SJCRH30 (cell line): ENCODE measurements at regions not wholly inside any gene's neighbourhood (a gene's known extent, or its start where the extent isn't known, plus 50 kb on each side); places are given as distances from the start of the nearest gene placed in this dataset.
"Not testable (repeated sequence)": the region's sequence is repeated elsewhere in the genome, so short reads cannot be mapped to it uniquely, and the experiment has no call there.

Experiments used
- DNase-seq, 2 experiments: peaks; one replicate each; pipeline ENCODE4 v3.0.0-alpha.2; 2015 to 2020
- H3K27ac ChIP-seq: fragments of 250-450 bp; sonication (Bioruptor Pico); 2 replicates; pipeline ENCODE4 v1.5.1; 2020; ENCODE audit warnings: mild to moderate bottlenecking, moderate library complexity
- H3K27me3 ChIP-seq: fragments of 250-450 bp; sonication (Bioruptor Pico); 2 replicates; pipeline ENCODE4 v1.5.1; 2020; ENCODE audit warnings: mild to moderate bottlenecking, moderate library complexity
- H3K36me3 ChIP-seq: fragments of 250-450 bp; sonication (Bioruptor Pico); 2 replicates; pipeline ENCODE4 v1.5.1; 2020; ENCODE audit warnings: mild to moderate bottlenecking, moderate library complexity
- H3K4me1 ChIP-seq: fragments of 250-450 bp; sonication (Bioruptor Pico); 2 replicates; pipeline ENCODE4 v1.5.1; 2020; ENCODE audit warnings: mild to moderate bottlenecking, moderate library complexity
- H3K4me3 ChIP-seq: fragments of 250-450 bp; sonication (Bioruptor Pico); 2 replicates; pipeline ENCODE4 v1.5.1; 2020; ENCODE audit warnings: mild to moderate bottlenecking, moderate library complexity
- H3K9me3 ChIP-seq: fragments of 250-450 bp; sonication (Bioruptor Pico); replicated peaks from 2 replicates; pipeline ENCODE4 v1.5.1; 2020; ENCODE audit warnings: mild to moderate bottlenecking, moderate library complexity

DNA sequence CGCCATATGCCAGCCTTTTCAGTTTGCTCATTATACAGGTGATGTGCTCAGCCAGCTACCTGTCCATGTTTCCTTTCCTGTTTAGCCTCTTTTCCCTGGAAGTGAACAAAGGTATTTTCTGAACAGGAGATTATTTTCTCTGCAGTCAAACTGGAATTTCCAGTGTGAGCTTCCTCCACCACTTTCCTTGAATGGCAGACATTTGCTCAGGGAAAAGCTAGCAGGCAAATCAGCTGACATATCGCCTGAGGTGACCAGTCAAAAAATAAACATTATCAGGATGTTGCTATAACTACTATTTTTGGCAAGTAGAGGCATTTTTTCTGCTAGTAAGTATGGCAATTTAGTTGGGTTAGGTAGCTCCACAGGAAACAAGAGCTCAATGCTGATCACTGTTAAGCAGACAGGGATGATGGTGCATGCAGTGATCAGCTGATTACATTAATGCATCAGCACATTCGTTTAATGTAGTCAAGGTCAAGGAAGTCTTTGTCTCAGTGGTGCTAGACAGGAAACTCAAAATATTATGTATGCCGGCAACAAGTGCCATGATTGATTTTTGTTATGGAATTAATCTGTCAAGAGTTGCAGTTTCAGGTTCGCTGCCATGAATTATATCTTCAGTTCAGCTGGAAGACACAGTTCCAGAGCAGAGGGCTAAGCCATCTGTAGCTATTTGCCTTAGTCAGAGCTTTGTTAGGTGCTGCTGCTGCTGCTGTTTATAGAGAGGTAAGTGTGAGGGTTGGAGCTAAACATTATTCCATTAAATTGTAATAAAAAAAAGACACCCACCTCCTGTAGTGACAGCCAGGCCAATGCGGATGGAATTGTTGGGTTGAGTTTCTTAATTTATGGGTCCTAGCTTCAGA is 179.7 kb upstream of the ST6GALNAC5 start:
- peaks cover 5% of the 10 kb centered on the region for H3K4me1 ChIP-seq
- H3K27ac ChIP-seq: no peak overlapping the region
- no peak overlapping the region for H3K4me3 ChIP-seq
- no peaks in the 10 kb centered on the region; the same call in 1 of the 2 replicates for H3K9me3 ChIP-seq
- no peak for DNase-seq
- H3K27me3 ChIP-seq: no peaks in the 10 kb centered on the region
- no peaks in the 10 kb centered on the region for H3K36me3 ChIP-seq

DNA sequence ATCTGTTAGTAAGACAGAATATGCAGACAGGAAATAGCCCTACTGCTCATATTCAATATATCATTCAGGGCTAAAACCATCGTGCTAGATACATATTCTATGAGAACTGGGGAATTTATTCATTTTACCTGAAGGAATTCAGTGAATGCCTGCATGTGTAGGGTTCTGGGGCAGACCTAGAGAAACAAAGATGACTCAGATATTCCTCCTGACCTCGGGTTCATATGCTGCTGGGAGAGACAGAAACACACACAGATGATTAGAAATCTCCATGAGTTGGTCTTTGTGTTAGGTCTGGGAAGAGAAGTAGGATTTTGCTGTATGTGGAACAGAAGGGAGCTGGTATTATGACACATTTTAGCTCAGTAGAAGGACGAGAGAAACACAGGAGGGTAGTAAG is 176.5 kb upstream of the ST6GALNAC5 start:
- no peak overlapping the region for H3K4me3 ChIP-seq
- peaks cover 5% of the 10 kb centered on the region for H3K4me1 ChIP-seq
- no peaks in the 10 kb centered on the region for H3K36me3 ChIP-seq
- no peaks in the 10 kb centered on the region; the same call in 1 of the 2 replicates for H3K9me3 ChIP-seq
- no peaks in the 10 kb centered on the region for H3K27me3 ChIP-seq
- DNase-seq: no peak
- no peak overlapping the region for H3K27ac ChIP-seq

DNA sequence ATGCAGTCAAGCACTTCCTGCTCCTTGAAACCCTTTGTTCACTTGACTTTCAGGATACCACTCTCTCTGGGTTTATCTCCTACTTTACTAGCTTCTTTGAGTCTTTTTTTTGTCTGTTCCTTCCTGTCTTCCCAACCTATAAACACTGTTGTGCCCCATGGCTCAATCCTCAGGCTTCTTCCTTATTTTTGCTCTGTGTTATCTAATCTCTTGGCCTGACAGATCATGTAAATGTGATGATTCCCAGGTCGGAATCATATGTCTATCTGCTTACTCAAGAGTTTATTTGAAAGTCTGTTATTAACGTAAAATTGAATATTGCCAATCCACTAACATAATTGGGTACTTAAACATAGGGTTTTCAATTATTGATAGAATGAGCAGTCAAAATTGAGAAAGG is 171.7 kb upstream of the ST6GALNAC5 start:
- Histone ChIP-seq H3K9me3 (peaks cover 3% of the 10 kb centered on the region; the same call in 1 of the 2 replicates), H3K4me3 (no peak overlapping the region), H3K27me3 (no peaks in the 10 kb centered on the region), H3K4me1 (peaks cover 8% of the 10 kb centered on the region), H3K27ac (no peak overlapping the region), H3K36me3 (no peaks in the 10 kb centered on the region)
- DNase-seq: no peak

DNA sequence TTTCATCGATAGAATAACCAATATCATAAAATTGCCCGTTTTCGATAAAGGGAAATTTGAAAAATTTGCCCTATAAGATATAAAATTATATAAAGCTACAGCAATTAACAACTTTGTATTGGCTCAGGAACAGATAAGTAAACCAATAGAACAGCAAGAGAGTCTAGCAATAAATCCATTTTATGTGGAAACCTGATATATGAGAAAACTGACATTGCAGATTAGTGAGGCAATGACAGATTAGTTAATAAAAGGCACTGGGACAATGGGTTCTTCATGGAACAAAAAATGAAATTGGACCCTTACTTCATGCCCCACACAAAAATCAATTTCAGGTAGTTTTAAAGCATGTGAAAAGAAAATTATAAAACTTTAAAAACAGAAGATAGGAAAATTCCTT is 169.9 kb upstream of the ST6GALNAC5 start:
- no peak overlapping the region for H3K4me3 ChIP-seq
- no peak overlapping the region for H3K27ac ChIP-seq
- no peak for DNase-seq
- H3K36me3 ChIP-seq: no peaks in the 10 kb centered on the region
- H3K4me1 ChIP-seq: 0 out of 2 replicates have a peak, but pooled peaks cover 2% of the 10 kb centered on the region
- peaks cover 3% of the 10 kb centered on the region; the same call in 1 of the 2 replicates for H3K9me3 ChIP-seq
- no peaks in the 10 kb centered on the region for H3K27me3 ChIP-seq

DNA sequence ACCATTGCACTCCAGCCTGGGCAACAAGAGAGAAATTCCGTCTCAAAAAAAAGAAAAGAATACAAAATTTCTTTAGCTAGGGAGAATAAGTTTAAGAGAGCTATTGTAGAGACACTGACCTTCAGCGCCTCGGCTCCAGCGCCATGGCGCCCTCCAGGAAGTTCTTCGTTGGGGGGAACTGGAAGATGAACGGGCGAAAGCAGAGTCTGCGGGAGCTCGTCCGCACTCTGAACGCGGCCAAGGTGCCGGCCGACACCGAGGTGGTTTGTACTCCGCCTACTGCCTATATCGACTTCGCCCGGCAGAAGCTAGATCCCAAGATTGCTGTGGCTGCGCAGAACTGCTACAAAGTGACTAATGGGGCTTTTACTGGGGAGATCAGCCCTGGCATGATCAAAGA is 167.6 kb upstream of the ST6GALNAC5 start:
- DNase-seq, H3K27me3 ChIP-seq, H3K36me3 ChIP-seq, H3K9me3 ChIP-seq, H3K4me1 ChIP-seq, H3K4me3 ChIP-seq, H3K27ac ChIP-seq: not testable (repeated sequence)

DNA sequence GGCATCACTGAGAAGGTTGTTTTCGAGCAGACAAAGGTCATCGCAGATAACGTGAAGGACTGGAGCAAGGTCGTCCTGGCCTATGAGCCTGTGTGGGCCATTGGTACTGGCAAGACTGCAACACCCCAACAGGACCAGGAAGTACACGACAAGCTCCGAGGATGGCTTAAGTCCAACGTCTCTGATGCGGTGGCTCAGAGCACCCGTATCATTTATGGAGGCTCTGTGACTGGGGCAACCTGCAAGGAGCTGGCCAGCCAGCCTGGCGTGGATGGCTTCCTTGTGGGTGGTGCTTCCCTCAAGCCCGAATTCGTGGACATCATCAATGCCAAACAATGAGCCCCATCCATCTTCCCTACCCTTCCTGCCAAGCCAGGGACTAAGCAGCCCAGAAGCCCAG is 167.1 kb upstream of the ST6GALNAC5 start:
- not testable (repeated sequence) for H3K4me1 ChIP-seq, H3K27me3 ChIP-seq, H3K4me3 ChIP-seq, DNase-seq, H3K36me3 ChIP-seq, H3K9me3 ChIP-seq, H3K27ac ChIP-seq

DNA sequence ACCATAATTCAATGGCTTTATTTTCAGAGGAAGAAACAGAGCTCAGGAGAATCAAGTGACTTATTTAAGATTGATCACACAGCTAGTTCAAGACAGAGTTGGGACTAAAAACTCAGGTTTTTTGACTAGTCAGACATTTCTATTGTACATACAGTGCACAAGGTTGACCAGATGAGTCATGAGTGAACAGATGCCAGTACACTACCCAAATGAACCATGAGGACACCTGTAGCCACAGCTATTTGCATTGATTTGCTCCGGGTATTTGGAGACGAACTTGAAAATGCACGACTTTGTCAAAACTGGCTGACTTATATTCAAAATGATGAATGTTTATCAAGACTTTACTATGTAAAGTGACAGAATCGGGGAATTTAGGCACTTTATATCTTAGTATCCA is 161.7 kb upstream of the ST6GALNAC5 start:
- Histone ChIP-seq H3K27me3 (no peaks in the 10 kb centered on the region), H3K36me3 (no peaks in the 10 kb centered on the region), H3K27ac (no peak overlapping the region), H3K4me1 (peaks cover 7% of the 10 kb centered on the region), H3K9me3 (no peaks in the 10 kb centered on the region), H3K4me3 (no peak overlapping the region)
- DNase-seq: peak; percentile 16 to 46

DNA sequence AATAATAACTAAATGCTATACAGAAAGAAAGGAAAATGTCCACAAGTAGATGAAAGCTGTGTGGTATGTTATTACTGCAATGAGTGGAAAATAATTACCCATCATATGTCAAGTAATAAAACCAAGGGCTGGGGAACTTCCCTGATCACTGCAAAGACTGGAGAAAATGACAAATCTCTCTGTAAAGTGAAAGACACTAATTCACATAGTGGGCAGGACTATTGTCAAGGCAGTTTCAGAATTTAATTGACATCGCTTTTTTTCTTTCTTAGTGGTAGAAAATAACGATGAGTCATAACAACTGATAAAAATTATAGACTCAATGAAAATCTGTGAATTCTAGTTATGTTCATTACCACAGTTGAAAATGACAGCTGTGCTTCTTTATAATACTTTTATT is 153.7 kb upstream of the ST6GALNAC5 start:
- Histone ChIP-seq H3K27me3 (no peaks in the 10 kb centered on the region), H3K27ac (no peak overlapping the region), H3K9me3 (no peaks in the 10 kb centered on the region), H3K36me3 (no peaks in the 10 kb centered on the region), H3K4me1 (no peaks in the 10 kb centered on the region), H3K4me3 (no peak overlapping the region)
- DNase-seq: no peak

DNA sequence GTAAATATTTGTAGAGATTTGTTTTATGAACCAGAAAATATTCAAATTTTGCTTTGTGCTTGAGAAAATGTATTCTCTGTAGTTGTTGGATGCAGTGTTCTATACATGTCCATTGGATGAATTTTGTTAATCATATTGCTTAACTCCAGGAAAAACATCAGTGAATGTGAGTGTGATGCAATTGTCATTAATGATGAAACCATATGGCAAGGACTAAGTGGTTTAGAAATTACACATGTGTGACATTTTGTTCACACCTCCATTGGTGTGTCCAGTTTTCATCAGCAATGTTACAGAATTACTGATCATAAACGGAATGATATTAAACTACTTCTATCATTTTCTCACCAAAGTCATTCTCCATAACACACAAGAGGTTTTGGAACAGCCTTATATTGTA is 151.8 kb upstream of the ST6GALNAC5 start:
- no peak for DNase-seq
- H3K27ac ChIP-seq: no peak overlapping the region
- H3K36me3 ChIP-seq: no peaks in the 10 kb centered on the region
- no peaks in the 10 kb centered on the region for H3K27me3 ChIP-seq
- H3K4me3 ChIP-seq: no peak overlapping the region
- H3K9me3 ChIP-seq: no peaks in the 10 kb centered on the region
- H3K4me1 ChIP-seq: no peaks in the 10 kb centered on the region

DNA sequence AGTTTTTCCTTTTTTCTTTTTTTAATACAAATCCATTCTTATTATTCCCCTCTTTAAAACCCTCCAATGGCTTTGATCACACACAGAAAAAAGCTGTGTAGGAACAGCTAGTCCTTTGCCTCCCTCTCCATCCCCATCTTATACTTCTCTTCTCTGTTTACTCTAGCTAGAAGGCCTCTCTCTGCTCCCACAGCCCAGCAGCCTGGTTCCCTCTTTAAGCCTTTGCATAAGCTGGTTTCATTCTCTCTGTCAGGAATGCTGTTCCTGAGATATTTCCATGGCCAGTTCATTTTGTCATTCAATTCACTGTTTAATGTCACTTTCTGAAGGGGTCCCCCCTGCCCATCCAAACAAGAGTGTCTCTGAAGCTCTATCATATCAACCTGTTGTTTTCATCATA is 143.3 kb upstream of the ST6GALNAC5 start:
- no peaks in the 10 kb centered on the region for H3K4me1 ChIP-seq
- H3K36me3 ChIP-seq: no peaks in the 10 kb centered on the region
- DNase-seq: no peak
- no peaks in the 10 kb centered on the region for H3K9me3 ChIP-seq
- no peak overlapping the region for H3K27ac ChIP-seq
- H3K27me3 ChIP-seq: no peaks in the 10 kb centered on the region
- H3K4me3 ChIP-seq: no peak overlapping the region

DNA sequence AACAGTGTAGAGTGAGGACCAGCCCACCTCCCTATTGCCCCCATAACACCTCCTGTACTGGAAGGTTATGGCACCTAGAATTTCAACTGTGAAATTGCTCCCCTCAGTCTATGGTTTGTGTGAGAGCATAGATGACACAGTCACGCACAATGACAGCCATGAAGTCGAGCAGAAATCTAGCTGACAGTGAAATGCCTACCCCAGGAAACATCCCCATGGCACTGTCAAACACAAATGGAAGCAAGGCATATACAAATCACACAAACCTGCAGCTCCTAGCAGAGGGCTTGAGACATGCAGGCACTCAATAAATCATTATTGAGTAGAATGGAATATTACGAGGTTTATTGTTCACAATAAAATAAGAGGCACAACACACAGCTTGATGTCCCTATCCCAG is 142.5 kb upstream of the ST6GALNAC5 start:
- no peaks in the 10 kb centered on the region for H3K9me3 ChIP-seq
- no peaks in the 10 kb centered on the region for H3K4me1 ChIP-seq
- DNase-seq: no peak
- H3K27ac ChIP-seq: no peak overlapping the region
- H3K36me3 ChIP-seq: no peaks in the 10 kb centered on the region
- H3K4me3 ChIP-seq: no peak overlapping the region
- H3K27me3 ChIP-seq: no peaks in the 10 kb centered on the region

DNA sequence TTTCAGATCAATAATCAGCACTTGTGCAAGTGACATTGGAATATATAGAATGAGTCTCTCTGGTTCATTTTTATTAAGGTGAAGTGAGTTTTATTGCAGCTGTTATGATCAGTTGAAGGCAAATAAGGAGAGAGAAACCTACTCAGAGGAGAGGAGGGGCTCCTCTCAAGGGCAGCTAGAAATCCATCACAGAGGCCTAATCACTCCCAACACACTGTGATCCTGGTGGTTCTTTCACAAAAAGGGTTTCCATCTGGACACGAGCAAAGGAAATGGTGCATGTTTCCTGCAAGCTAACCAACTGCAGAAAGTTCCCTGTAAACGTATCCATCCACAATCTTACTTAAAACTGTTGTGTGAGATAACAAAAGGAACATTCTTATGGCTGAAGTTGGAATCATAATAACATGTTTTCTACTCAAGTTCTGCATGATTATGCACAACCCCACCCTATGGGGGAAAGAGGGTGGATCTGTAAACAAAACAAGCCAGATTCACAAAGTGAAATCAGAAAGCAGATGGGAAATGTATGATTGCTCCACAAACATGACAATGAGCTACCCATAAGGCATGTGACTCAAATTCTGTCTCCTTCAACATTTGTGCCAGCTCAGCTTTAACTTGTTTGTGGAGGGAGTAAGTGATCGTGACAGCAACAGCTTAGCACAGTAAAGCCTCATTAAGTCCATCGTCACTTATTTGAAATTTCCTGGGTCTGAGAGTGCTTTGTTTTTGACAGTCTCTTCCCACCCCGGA is 141.2 kb upstream of the ST6GALNAC5 start:
- H3K27me3 ChIP-seq: no peaks in the 10 kb centered on the region
- H3K27ac ChIP-seq: no peak overlapping the region
- DNase-seq: no peak
- no peaks in the 10 kb centered on the region for H3K36me3 ChIP-seq
- no peak overlapping the region for H3K4me3 ChIP-seq
- no peaks in the 10 kb centered on the region for H3K4me1 ChIP-seq
- no peaks in the 10 kb centered on the region for H3K9me3 ChIP-seq

DNA sequence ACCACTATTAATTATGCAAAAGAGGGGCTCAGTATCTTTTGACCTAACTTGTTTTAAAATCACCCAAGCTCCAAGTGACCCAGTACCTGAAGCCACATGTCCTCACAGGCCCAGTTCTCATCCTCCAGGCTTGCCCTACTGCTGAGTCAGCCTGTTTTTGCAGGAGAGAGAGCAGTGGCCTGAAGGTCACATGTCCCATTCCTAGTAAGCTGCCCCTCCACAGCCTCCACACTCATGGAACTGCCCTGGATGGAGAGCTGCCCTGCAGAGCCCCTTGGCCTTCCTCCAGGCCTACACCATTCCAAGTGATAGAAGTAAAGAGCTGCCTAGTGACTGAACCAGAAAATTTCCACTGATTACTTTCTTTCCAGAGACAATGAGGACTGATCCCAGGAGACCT is 139.8 kb upstream of the ST6GALNAC5 start:
- H3K27ac ChIP-seq: no peak overlapping the region
- no peaks in the 10 kb centered on the region for H3K27me3 ChIP-seq
- no peaks in the 10 kb centered on the region for H3K9me3 ChIP-seq
- H3K4me3 ChIP-seq: no peak overlapping the region
- H3K4me1 ChIP-seq: no peaks in the 10 kb centered on the region
- H3K36me3 ChIP-seq: no peaks in the 10 kb centered on the region
- no peak for DNase-seq

DNA sequence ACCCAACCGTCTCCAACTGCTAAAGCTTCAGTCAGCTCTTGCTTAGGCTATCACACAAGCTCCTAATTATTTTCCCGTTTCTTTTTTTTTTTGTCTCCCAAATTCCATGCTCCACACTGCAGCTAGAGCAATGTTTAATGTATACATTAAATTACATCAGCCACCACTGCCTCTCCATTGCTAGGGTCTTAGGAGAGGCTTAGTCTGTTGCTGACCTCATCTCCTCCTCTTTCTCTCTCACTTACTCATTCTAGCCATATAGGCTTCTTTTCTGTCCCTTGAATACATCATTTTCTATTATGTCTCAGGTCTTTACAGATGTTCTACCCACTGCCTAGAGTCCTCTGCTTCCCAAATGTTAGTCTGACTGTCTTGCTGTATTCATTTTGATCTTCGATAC is 138.1 kb upstream of the ST6GALNAC5 start:
- no peaks in the 10 kb centered on the region for H3K36me3 ChIP-seq
- no peak overlapping the region for H3K27ac ChIP-seq
- H3K9me3 ChIP-seq: no peaks in the 10 kb centered on the region
- H3K27me3 ChIP-seq: no peaks in the 10 kb centered on the region
- DNase-seq: no peak
- H3K4me1 ChIP-seq: no peaks in the 10 kb centered on the region
- H3K4me3 ChIP-seq: no peak overlapping the region

DNA sequence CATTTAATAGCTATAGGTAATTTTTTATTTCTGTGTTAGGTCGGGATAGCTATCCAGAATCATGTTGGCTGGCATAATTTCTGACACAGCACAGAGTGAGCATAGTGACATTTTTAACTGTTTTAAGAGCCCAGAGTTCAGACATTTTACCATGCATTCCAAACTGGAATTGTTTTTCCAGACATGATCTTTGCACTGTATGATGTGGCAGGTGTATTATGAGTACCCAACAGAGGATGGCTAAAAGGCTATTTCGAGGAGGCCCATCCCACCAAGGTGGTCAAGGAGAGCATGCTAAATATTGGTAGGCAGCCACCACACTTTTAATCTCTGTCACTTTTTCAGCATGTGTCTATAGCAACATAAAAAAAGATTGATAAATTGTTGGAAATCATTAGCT is 137.3 kb upstream of the ST6GALNAC5 start:
- DNase-seq: no peak
- no peaks in the 10 kb centered on the region for H3K4me1 ChIP-seq
- no peaks in the 10 kb centered on the region; the same call in 1 of the 2 replicates for H3K9me3 ChIP-seq
- H3K36me3 ChIP-seq: no peaks in the 10 kb centered on the region
- H3K27me3 ChIP-seq: no peaks in the 10 kb centered on the region
- no peak overlapping the region for H3K27ac ChIP-seq
- H3K4me3 ChIP-seq: no peak overlapping the region
